ENCODE measurements at regions not wholly inside any gene's neighbourhood (a gene's known extent, or its start where the extent isn't known, plus 50 kb on each side); places are given as distances from the start of the nearest gene placed in this dataset.
"Not testable (repeated sequence)": the region's sequence is repeated elsewhere in the genome, so short reads cannot be mapped to it uniquely, and the experiment has no call there.

DNA sequence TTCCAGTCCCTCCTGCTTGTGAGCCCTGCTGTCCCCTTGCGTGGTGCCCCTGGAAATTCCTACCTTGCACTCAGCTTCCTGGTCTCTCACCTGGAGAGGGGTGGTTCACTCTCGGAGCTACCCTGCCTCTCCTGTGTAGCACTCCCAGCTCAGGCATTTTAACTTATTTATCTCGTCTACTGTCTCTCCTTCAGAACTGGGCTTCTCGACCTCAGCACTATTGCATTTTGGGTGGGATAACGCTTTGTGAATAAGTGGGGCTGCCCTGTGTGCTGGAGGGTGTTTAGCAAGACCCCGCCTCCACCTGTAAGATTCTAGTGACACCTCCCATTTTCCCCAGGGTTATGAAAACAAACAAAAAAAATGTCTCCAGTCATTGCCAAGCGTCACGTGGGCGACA is 56.0 kb upstream of the SORCS2 start:
- intact Hi-C loops (cut with micrococcal nuclease; ENCODE audit: unreplicated experiment), result no loop called here
- POLR2A ChIA-PET (ENCODE audit: low non-redundant PET), result no interaction called here
- CTCF ChIA-PET, result no interaction called here
- no TSS peak for BruUV-seq (replicated peaks)
- H3K4me1 ChIP-seq (ENCODE audit: insufficient read depth, low read length, poor library complexity, severe bottlenecking), result no peaks in the 10 kb centered on the region
- no peak for TF ChIP-seq EZH2 (IDR thresholded peaks at IDR 0.05; ENCODE audit: borderline replicate concordance, low read depth, low read length, poor library complexity, severe bottlenecking)
- TF ChIP-seq, protein P1, sequence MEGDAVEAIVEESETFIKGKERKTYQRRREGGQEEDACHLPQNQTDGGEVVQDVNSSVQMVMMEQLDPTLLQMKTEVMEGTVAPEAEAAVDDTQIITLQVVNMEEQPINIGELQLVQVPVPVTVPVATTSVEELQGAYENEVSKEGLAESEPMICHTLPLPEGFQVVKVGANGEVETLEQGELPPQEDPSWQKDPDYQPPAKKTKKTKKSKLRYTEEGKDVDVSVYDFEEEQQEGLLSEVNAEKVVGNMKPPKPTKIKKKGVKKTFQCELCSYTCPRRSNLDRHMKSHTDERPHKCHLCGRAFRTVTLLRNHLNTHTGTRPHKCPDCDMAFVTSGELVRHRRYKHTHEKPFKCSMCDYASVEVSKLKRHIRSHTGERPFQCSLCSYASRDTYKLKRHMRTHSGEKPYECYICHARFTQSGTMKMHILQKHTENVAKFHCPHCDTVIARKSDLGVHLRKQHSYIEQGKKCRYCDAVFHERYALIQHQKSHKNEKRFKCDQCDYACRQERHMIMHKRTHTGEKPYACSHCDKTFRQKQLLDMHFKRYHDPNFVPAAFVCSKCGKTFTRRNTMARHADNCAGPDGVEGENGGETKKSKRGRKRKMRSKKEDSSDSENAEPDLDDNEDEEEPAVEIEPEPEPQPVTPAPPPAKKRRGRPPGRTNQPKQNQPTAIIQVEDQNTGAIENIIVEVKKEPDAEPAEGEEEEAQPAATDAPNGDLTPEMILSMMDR (conservative IDR thresholded peaks at IDR 0.05; ENCODE audit: low read depth, low read length), result no peak
- DNase-seq (ENCODE audit: low spot score), result no peak
- no peaks in the 10 kb centered on the region for H3K36me3 ChIP-seq (ENCODE audit: insufficient read depth, low read length, poor library complexity, severe bottlenecking)
- H3K4me3 ChIP-seq (ENCODE audit: low read depth, low read length, poor library complexity, severe bottlenecking), result no peak overlapping the region
- H3K27me3 ChIP-seq (replicated peaks; ENCODE audit: insufficient read depth, low read depth, low read length, poor library complexity), result no peaks in the 10 kb centered on the region
- H3K9me3 ChIP-seq (ENCODE audit: low read depth, low read length, poor library complexity, severe bottlenecking), result peaks cover 4% of the 10 kb centered on the region
- no peak overlapping the region for H3K27ac ChIP-seq (ENCODE audit: low read depth, low read length, poor library complexity, severe bottlenecking)

DNA sequence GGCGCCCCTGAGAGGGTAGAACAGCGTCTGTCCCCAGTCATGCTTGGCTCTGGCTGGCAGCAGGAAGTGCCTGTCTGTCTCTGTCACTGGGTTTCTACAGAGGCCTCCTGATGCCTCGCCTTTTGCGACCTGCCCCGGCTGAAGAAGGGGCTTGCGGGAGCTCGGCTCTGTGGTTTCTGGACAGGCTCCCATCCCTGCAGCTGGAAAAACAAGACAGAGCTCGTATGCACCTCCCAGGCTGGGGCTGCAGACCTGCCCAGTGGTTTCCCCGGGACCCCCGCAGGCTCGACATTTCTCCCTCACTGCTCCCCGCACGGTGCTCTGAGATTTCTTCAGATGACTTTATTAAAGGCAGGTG is 57.0 kb upstream of the SORCS2 start:
- Histone ChIP-seq H3K36me3 (ENCODE audit: insufficient read depth, low read length, poor library complexity, severe bottlenecking) (no peaks in the 10 kb centered on the region), H3K27ac (ENCODE audit: low read depth, low read length, poor library complexity, severe bottlenecking) (no peak overlapping the region), H3K4me1 (ENCODE audit: insufficient read depth, low read length, poor library complexity, severe bottlenecking) (no peaks in the 10 kb centered on the region), H3K27me3 (replicated peaks; ENCODE audit: insufficient read depth, low read depth, low read length, poor library complexity) (no peaks in the 10 kb centered on the region), H3K4me3 (ENCODE audit: low read depth, low read length, poor library complexity, severe bottlenecking) (no peak overlapping the region), H3K9me3 (ENCODE audit: low read depth, low read length, poor library complexity, severe bottlenecking) (peaks cover 4% of the 10 kb centered on the region)
- no peak for TF ChIP-seq EZH2 (IDR thresholded peaks at IDR 0.05; ENCODE audit: borderline replicate concordance, low read depth, low read length, poor library complexity, severe bottlenecking)
- TF ChIP-seq, protein P1 (conservative IDR thresholded peaks at IDR 0.05; ENCODE audit: low read depth, low read length), result no peak
- intact Hi-C loops (cut with micrococcal nuclease; ENCODE audit: unreplicated experiment), result no loop called here
- BruUV-seq (replicated peaks), result no TSS peak
- DNase-seq (ENCODE audit: low spot score), result no peak
- POLR2A ChIA-PET (ENCODE audit: low non-redundant PET), result no interaction called here
- CTCF ChIA-PET, result no interaction called here

DNA sequence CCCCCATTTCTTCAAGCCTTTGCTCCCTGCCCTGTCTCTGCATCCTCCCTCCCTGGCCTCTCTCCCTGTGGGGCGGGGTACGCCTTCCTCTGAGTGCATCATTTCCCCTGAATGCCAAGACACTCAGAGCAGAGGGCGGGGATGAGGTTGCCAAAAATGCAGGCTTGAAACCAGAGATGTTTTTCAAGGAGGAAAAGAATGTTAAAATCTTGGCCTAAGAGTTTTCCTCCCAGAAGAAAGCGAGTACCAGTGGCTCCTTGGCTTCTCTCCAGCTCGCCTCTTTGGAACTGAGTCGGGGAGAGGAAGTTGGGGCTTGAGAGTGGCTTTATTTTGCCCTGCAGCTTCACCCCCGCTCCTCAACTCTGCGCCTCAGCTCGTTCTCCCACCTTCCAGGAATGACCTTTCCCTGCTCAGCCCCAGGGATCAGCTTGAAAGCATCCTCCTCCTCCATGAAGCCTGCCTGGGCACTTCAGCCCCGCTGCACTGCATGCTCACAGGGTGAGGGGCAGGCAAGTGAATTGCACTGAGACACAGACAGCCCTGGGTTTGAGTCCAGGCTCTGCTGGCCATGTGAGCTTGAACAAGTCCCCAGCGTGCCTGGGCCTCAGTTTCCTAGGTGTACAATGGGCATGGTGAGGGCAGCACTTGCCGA is 57.5 kb upstream of the SORCS2 start:
- no peaks in the 10 kb centered on the region for H3K4me1 ChIP-seq (ENCODE audit: insufficient read depth, low read length, poor library complexity, severe bottlenecking)
- H3K27me3 ChIP-seq (replicated peaks; ENCODE audit: insufficient read depth, low read depth, low read length, poor library complexity), result no peaks in the 10 kb centered on the region
- intact Hi-C loops (cut with micrococcal nuclease; ENCODE audit: unreplicated experiment), result no loop called here
- CTCF ChIA-PET, result no interaction called here
- no peak overlapping the region for H3K27ac ChIP-seq (ENCODE audit: low read depth, low read length, poor library complexity, severe bottlenecking)
- H3K9me3 ChIP-seq (ENCODE audit: low read depth, low read length, poor library complexity, severe bottlenecking), result peaks cover 4% of the 10 kb centered on the region
- POLR2A ChIA-PET (ENCODE audit: low non-redundant PET), result no interaction called here
- no peaks in the 10 kb centered on the region for H3K36me3 ChIP-seq (ENCODE audit: insufficient read depth, low read length, poor library complexity, severe bottlenecking)
- no peak overlapping the region for H3K4me3 ChIP-seq (ENCODE audit: low read depth, low read length, poor library complexity, severe bottlenecking)
- BruUV-seq (replicated peaks), result no TSS peak
- DNase-seq (ENCODE audit: low spot score), result peak; percentile 30
- TF ChIP-seq EZH2 (IDR thresholded peaks at IDR 0.05; ENCODE audit: borderline replicate concordance, low read depth, low read length, poor library complexity, severe bottlenecking), result no peak
- TF ChIP-seq, protein P1 (conservative IDR thresholded peaks at IDR 0.05; ENCODE audit: low read depth, low read length), result no peak

DNA sequence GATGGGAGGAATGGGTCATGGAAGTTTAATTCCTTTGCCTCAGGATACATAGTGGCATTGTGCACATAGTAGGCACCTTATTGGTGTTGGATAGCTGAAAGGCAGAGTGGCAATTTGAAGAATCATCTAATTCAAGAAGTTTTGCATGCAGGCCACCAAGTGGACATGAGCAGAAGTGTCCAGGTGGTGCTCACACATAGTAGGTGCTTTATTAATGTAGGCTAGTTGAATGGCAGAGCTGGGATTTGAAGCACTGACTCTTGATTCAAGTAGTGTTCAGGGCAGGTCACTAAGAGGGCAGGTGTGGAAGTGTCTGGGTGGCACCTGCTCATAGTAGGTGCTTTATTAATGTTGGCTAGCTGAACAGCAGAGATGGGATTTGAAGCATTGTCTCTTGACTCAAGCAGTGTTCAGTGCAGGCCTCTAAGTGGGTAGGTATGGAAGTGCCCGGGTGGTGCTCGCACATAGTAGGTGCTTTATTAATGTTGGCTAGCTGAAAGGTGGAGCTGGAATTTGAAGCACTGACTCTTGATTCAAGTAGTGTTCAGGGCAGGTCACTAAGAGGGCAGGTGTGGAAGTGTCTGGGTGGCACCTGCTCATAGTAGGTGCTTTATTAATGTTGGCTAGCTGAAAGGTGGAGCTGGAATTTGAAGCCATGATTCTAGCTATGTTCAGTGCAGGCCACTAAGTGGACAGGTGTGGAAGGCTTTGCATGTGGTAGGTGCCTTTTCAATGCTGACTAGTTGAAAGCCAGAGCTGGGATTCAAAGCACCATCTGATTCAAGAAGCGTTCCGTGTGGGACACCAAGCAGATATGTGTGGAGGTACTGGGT is 58.3 kb upstream of the SORCS2 start:
- H3K27ac ChIP-seq (ENCODE audit: low read depth, low read length, poor library complexity, severe bottlenecking); BruUV-seq (replicated peaks); H3K27me3 ChIP-seq (replicated peaks; ENCODE audit: insufficient read depth, low read depth, low read length, poor library complexity); POLR2A ChIA-PET (ENCODE audit: low non-redundant PET); H3K4me3 ChIP-seq (ENCODE audit: low read depth, low read length, poor library complexity, severe bottlenecking); H3K36me3 ChIP-seq (ENCODE audit: insufficient read depth, low read length, poor library complexity, severe bottlenecking); H3K9me3 ChIP-seq (ENCODE audit: low read depth, low read length, poor library complexity, severe bottlenecking); intact Hi-C loops (cut with micrococcal nuclease; ENCODE audit: unreplicated experiment); H3K4me1 ChIP-seq (ENCODE audit: insufficient read depth, low read length, poor library complexity, severe bottlenecking); CTCF ChIA-PET; DNase-seq (ENCODE audit: low spot score): not testable (repeated sequence)

All from A673 (cell line).